Heart left ventricle (tissue), 13 donors: ENCODE measurements at regions not wholly inside any gene's neighbourhood (a gene's known extent, or its start where the extent isn't known, plus 50 kb on each side); places are given as distances from the start of the nearest gene placed in this dataset.

ENCODE experiments used
- POLR2A ChIP-seq, 2 donors: fragments of 450-650 bp; IDR thresholded peaks; one replicate each; pipeline ENCODE4 v1.6.1; 2017; ENCODE audit warnings: antibody characterized with exemption in 2 of 2, mild to moderate bottlenecking in 2 of 2, moderate library complexity in 2 of 2
- TF ChIP-seq, protein P1 (sequence below), 12 donors: fragments of 200-600 bp; sonication (generic) in 4 of 12; IDR thresholded peaks; one replicate each; pipeline versions ENCODE4 v1.5.0 to v1.8.0; 2018 to 2022; ENCODE audit warnings: antibody characterized with exemption in 12 of 12, mild to moderate bottlenecking in 5 of 12
- donor health status: ischemic (EF 13 %, LVEDD 7.1; RV severe dilation, severe dysfunction).
- donor health status: DM: no; HTN: yes; CAD: no.
- donor health status: DM: no; HTN: no; CAD: no.
- donor health status: ischemic (EF 25% LVEDD 6.9; RV normal size, moderate dysfunction).
- donor health status: ischemic (EF 25% LVEDD 5.7; RV mildly dilated, moderate dysfunction).
- donor health status: ischemic (EF 35%, LVEDD 5.7; RV mildly dilated, moderate dysfunction).
- donor health status: nonischemic (EF 11% LVEDD 7.7; RV severe dilation, severe dysfunction).
- donor health status: DM: yes; HTN: yes; CAD: no.
- donor health status: PGD.
- donor health status: ischemic (EF 29% LVEDD 5.4; RV normal size, mild dysfunction).
- donor health status: nonischemic (EF 23%, LVEDD 6.1; RV moderate dilation, normal function).

DNA sequence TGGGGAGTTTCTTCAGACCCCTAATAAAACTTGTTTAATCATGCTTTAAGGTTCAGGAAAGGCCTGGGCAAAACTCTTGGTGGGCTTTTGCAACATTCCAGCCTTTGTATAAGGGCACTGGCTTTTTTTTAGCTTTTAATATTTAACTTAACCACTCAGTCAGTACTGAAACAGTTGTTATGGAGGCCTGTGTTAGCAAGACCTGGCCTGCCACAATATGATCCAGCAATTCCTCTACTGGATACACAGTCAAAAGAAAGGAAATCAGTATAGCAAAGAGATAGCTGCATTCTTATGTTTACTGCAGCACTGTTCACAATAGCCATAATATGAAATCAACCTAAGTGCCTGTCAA is 75.1 kb upstream of the COG2 start:
- TF ChIP-seq, protein P1, sequence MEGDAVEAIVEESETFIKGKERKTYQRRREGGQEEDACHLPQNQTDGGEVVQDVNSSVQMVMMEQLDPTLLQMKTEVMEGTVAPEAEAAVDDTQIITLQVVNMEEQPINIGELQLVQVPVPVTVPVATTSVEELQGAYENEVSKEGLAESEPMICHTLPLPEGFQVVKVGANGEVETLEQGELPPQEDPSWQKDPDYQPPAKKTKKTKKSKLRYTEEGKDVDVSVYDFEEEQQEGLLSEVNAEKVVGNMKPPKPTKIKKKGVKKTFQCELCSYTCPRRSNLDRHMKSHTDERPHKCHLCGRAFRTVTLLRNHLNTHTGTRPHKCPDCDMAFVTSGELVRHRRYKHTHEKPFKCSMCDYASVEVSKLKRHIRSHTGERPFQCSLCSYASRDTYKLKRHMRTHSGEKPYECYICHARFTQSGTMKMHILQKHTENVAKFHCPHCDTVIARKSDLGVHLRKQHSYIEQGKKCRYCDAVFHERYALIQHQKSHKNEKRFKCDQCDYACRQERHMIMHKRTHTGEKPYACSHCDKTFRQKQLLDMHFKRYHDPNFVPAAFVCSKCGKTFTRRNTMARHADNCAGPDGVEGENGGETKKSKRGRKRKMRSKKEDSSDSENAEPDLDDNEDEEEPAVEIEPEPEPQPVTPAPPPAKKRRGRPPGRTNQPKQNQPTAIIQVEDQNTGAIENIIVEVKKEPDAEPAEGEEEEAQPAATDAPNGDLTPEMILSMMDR (IDR thresholded peaks at IDR 0.05): no peak
- no peak for TF ChIP-seq POLR2A (IDR thresholded peaks at IDR 0.05)
